Lower lobe of right lung (tissue), 2 donors: ENCODE measurements at regions not wholly inside any gene's neighbourhood (a gene's known extent, or its start where the extent isn't known, plus 50 kb on each side); places are given as distances from the start of the nearest gene placed in this dataset.

Source experiments
- ATAC-seq, 2 donors: fragments of 200-7000 bp; cut with Tn5 transposase; one replicate each; pipeline ENCODE4 v1.9.1; 2020 to 2022; ENCODE audit warnings: mild to moderate bottlenecking in 2 of 2, moderate library complexity in 2 of 2
- DNase-seq: peaks from one replicate; pipeline ENCODE4 v3.0.0-alpha.2; 2020
- H3K27ac ChIP-seq: fragments of 200-600 bp; one replicate; pipeline ENCODE4 v1.8.0; 2022
- H3K27me3 ChIP-seq: fragments of 200-600 bp; one replicate; pipeline ENCODE4 v1.8.0; 2022; ENCODE audit warnings: low read depth
- H3K36me3 ChIP-seq: fragments of 200-600 bp; one replicate; pipeline ENCODE4 v1.8.0; 2022; ENCODE audit warnings: mild to moderate bottlenecking
- H3K4me1 ChIP-seq: fragments of 200-600 bp; one replicate; pipeline ENCODE4 v1.8.0; 2022
- H3K4me3 ChIP-seq: fragments of 200-600 bp; one replicate; pipeline ENCODE4 v1.8.0; 2022; ENCODE audit warnings: mild to moderate bottlenecking
- H3K9me3 ChIP-seq: fragments of 200-600 bp; one replicate; pipeline ENCODE4 v1.8.0; 2022
- intact Hi-C: fragments of 100-400 bp; cut with DNase I; formaldehyde crosslinking; loops from one replicate; pipeline ENCODE4 v1.11.0; 2022
- TF ChIP-seq, protein P1 (sequence below): fragments of 200-600 bp; IDR thresholded peaks from one replicate; pipeline ENCODE4 v1.8.0; 2022; ENCODE audit warnings: antibody characterized with exemption, mild to moderate bottlenecking
- donor health status: DM: no; HTN: yes; CAD: no; lungs with severe emphysema.

GRCh38 chr4:35562861-35563260 is 681.5 kb downstream of the ARAP2 start:
- H3K27me3 ChIP-seq = no peaks in the 10 kb centered on the region
- H3K27ac ChIP-seq = no peak overlapping the region
- no peaks in the 10 kb centered on the region for H3K4me1 ChIP-seq
- ATAC-seq (no peak), DNase-seq (no peak)
- TF ChIP-seq, protein P1, sequence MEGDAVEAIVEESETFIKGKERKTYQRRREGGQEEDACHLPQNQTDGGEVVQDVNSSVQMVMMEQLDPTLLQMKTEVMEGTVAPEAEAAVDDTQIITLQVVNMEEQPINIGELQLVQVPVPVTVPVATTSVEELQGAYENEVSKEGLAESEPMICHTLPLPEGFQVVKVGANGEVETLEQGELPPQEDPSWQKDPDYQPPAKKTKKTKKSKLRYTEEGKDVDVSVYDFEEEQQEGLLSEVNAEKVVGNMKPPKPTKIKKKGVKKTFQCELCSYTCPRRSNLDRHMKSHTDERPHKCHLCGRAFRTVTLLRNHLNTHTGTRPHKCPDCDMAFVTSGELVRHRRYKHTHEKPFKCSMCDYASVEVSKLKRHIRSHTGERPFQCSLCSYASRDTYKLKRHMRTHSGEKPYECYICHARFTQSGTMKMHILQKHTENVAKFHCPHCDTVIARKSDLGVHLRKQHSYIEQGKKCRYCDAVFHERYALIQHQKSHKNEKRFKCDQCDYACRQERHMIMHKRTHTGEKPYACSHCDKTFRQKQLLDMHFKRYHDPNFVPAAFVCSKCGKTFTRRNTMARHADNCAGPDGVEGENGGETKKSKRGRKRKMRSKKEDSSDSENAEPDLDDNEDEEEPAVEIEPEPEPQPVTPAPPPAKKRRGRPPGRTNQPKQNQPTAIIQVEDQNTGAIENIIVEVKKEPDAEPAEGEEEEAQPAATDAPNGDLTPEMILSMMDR = no peak
- no peaks in the 10 kb centered on the region for H3K36me3 ChIP-seq
- intact Hi-C loops = no loop called here
- no peaks in the 10 kb centered on the region for H3K9me3 ChIP-seq
- H3K4me3 ChIP-seq = no peak overlapping the region

GRCh38 chr4:35565640-35566039 is 678.7 kb downstream of the ARAP2 start:
- intact Hi-C loops = no loop called here
- Histone ChIP-seq H3K36me3 (no peaks in the 10 kb centered on the region), H3K9me3 (no peaks in the 10 kb centered on the region), H3K4me3 (no peak overlapping the region), H3K27me3 (no peaks in the 10 kb centered on the region), H3K4me1 (no peaks in the 10 kb centered on the region), H3K27ac (no peak overlapping the region)
- ATAC-seq (no peak), DNase-seq (no peak)
- TF ChIP-seq, protein P1 = no peak

DNA sequence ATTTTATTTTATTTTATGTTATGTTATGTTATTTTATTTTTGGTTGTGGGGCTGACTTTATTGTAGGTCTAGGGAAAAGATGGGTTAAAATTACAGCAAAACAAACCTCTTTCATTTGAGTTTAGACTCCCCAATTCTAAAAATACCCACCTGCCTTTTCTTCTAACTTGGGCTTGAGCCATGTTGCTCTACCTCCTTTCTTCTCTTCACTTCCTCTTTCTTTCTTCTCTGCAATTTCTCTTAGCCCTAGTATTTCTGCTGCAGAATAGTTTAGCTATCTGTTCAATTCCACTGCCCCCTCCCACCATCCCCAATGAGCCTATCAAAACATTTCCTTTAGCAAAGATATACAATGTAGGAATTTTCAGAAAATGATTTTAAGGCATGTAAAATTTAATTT is 653.3 kb downstream of the ARAP2 start:
- TF ChIP-seq, protein P1 = no peak
- Histone ChIP-seq H3K4me3 (no peak overlapping the region), H3K27me3 (no peaks in the 10 kb centered on the region), H3K4me1 (no peaks in the 10 kb centered on the region), H3K27ac (no peak overlapping the region), H3K9me3 (no peaks in the 10 kb centered on the region), H3K36me3 (no peaks in the 10 kb centered on the region)
- ATAC-seq (no peak), DNase-seq (no peak)
- intact Hi-C loops = no loop called here

DNA sequence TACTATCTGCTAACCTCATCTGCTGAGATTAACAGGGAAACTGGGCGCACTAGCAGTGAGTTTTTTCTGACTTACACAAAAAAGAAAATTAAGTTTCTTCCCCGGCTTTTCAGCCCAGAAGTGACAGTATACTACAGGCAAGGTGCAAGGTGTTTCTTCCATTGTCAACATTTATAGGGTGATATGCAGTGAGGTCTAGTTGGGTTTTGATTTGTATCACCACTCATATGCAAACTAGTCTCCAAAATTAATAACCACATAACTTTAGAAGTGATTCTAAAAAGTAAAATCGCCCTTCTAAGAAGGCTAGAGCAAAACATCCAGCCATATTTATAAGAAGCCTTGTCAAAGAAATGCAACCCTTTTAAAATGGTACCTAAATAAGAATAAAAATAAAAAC is 640.1 kb downstream of the ARAP2 start:
- intact Hi-C loops = no loop called here
- ATAC-seq = no peak
- no peak overlapping the region for H3K4me3 ChIP-seq
- H3K27ac ChIP-seq = no peak overlapping the region
- TF ChIP-seq, protein P1 = no peak
- H3K4me1 ChIP-seq = no peaks in the 10 kb centered on the region
- H3K36me3 ChIP-seq = no peaks in the 10 kb centered on the region
- no peaks in the 10 kb centered on the region for H3K9me3 ChIP-seq
- no peaks in the 10 kb centered on the region for H3K27me3 ChIP-seq
- no peak for DNase-seq

- intact Hi-C loops = no loop called here
- TF ChIP-seq, protein P1 = no peak
- H3K4me3 ChIP-seq = no peak overlapping the region
- no peak overlapping the region for H3K27ac ChIP-seq
- no peaks in the 10 kb centered on the region for H3K36me3 ChIP-seq
- H3K9me3 ChIP-seq = no peaks in the 10 kb centered on the region
- H3K4me1 ChIP-seq = no peaks in the 10 kb centered on the region
- DNase-seq = no peak
- ATAC-seq = no peak
- no peaks in the 10 kb centered on the region for H3K27me3 ChIP-seq
These were observed 639.6 kb downstream of the ARAP2 start for GRCh38 chr4:35604724-35605123.

DNA sequence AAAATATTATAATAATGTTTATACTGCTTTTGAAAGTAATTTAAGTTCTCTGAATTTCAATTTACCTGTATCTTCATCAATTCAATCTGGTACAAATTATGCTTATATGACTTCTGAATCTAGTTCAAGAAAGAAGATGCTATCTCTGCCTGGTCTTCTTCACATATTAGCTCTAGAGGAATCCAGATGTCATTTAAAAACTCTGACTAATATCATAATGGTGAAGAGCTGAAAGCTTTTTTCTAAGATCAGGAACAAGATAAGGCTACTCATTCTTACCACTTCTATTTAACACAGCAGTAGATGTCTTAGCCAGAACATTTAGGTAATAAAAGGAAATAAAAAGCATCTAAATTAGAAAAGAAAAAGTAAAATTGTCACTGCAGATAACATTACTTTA is 636.1 kb downstream of the ARAP2 start:
- intact Hi-C loops = no loop called here
- H3K4me3 ChIP-seq = no peak overlapping the region
- H3K36me3 ChIP-seq = no peaks in the 10 kb centered on the region
- DNase-seq (no peak), ATAC-seq (no peak)
- H3K9me3 ChIP-seq = no peaks in the 10 kb centered on the region
- H3K4me1 ChIP-seq = no peaks in the 10 kb centered on the region
- TF ChIP-seq, protein P1 = no peak
- no peaks in the 10 kb centered on the region for H3K27me3 ChIP-seq
- no peak overlapping the region for H3K27ac ChIP-seq
